Superior temporal gyrus (tissue), 1 donor: ENCODE measurements at regions not wholly inside any gene's neighbourhood (a gene's known extent, or its start where the extent isn't known, plus 50 kb on each side); places are given as distances from the start of the nearest gene placed in this dataset.

Experiments used
- DNase-seq: peaks from one replicate; pipeline ENCODE4 v3.0.0-alpha.2; 2016; ENCODE audit errors: extremely low spot score

DNA sequence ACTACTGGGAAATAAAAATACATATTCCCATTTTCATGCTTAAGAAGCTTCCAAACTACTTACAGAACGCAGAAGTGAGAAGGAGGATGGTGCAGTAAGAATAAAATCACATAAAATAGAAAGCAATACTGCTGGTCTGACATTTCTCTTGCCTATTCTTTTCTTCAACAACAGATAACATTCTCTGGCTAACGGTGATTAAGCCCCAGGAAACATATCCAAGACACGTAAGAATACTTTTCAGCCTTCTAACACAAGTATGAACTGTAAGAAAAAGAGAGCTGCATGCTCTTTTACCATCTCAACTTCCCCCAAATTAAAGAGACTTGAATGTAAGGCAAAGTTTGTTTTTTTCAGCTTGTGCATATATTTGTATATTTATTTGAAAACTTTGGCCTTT is 156.1 kb upstream of the TARS1 start:
- no peak for DNase-seq

DNA sequence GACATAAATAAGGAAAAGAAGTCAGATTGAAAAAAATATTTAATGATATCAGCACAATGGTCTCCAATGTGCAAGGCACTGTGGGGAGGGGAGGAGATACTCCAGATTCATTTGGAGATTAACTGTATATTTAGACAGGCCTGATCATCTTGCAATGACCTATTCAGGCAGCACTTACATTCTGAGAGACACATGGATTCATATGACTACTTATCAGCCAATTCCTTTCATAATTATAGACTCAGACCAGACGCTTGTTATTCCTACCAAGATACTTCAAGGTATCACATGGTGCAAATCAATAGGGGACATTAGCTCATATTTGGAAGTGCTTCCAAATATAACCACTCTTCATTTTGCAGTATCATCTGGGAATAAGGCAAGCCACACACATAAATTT is 153.5 kb upstream of the TARS1 start:
- DNase-seq, result no peak

DNA sequence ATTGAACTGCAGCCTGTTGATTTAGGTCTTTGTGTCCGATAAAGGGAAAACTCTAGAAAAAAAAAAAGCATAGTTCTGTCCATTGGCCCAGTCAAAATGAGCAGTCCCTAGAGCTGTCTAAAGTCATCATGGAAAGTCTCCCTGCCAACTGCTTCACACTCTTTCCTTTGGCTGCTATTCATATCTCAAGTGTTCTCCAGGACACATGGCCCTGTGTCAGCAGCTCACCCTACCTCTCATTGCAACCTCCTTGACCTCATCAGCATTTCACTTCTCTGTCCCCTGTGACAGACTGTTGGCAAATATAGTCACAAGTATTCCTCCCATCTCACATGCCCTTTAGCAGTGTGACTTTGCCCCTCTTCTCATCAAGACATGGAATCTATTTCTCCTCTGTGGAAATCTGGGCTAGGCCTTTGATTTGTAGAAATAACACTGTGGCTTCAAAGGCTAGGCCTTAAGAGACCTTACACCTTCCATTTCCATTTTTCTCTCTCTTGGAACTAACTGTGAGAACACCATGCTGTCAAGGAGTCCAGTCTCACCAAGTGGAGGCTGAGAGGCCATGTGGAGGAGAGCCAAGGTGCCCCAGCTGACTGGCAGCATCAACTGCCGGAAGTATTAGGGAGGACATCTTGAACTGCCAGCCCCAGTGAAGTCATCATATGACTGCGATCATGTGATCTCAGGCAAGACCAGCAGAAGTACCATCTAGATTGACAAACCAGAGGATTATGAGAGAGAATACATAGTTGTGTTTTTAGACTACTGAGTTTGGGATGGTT is 149.4 kb upstream of the TARS1 start:
- DNase-seq, result no peak

DNA sequence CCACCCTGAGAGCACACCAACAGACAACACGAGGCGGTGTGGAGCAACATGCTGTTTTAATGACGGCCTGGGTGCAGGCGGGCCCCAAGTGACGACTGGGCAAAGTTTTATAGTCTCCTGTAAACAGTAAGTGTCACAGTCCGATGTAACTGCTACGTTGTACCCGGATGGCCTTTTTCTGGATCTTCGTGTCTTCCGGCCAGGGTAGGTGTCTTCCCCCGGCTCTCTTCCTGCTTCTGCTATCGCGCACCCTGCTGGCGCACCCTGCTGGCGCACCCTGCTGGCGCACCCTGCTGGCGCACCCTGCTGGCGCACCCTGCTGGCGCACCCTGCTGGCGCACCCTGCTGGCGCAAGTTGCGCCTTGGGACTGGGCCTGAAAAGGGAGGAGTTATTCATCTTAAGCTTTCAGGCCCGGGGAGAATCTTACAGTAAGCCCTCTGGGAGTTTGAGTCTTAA is 143.0 kb upstream of the TARS1 start:
- no peak for DNase-seq

DNA sequence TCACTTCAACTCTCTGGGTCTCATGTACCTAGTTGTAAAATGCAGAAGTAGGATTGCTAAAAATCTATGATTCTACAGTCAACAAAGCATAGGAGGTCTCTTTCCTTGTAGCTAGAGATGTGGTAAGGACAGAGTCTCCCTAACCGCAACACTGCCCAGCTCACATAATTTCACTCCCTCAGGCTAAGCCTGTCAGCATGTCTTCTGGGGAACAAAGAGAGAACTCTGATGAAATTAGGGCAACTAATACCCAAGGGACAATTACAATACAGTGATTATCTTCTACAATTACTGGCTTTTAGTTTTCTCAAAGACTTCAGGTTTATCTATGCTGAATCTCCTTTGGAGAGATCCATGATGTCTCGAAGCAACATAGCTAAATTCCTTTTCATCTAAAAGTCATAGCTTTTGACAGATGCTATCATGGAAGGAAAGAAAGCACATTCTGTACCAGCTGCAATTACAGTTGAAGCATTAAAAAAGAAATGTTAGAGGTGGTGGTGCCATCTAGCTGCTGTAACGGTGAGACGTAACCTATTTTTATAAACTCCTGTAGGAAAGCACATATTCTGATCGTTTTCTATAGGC is 141.1 kb upstream of the TARS1 start:
- no peak for DNase-seq

DNA sequence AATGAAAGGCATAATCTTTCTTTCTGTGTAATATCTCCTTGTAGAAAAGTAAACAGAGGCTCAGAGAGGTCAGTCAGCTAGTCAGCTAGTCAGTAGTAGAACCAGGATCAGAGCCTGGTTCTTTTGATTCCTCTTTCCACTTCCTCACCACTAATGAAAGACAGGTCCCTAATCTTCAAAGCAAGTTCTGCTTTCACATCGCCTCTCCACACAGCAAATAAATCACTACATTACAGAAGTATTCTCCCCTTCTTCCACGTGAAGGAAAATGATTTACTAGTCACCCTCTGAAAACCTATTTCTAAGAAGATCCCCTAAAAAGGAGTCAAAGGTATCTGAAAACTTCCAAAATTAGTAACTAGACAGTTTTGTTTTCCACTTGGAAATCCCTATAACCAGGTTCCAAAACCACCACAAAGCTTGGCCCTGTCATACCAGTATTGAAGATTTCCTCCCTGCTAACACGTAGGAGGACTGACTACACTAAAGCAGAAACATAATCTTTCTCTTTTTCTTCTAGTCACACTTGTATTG is 140.5 kb upstream of the TARS1 start:
- DNase-seq, result peak; percentile 58

DNA sequence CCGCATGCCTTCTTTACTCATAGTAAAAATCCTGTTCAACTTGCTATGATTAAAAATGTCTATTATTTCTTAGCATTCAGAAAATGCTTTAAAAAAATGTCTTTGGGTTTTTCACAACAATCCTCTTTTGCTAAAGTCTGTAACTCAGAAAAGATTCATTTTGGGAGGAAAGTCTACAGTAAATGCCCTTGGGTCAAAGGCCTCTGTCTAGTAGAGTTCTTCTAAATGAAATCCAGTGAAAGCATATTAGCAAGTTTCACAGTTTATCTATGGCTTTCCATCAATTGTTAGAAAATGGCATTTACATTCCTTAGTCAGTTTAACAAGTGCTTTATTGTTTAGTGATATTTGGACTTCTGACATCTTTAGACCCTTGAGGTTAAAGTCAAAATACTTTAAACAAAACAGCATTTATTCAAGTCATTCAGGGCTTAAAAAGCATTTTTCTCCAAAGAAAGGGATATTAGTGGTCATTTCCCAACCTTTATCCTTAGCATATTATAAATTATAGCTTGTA is 137.1 kb upstream of the TARS1 start:
- DNase-seq, result no peak

DNA sequence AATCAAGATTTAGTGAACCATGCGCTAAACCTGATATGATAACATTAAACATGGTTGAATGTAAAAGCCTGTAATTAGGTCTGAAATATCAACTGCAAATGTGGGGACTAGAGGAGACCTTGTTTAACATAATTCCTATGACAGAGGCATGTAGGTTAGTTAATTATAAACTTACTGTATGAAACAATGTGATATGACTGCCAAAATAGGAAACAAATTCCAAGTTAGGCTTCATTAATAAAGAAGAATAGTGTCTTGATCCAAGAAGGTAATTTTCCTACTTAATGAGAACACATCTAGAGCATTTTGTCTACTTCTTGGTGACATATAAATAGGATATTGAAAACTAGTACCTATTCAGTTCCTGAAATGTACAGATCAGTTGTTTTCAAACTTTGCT is 136.2 kb upstream of the TARS1 start:
- DNase-seq, result no peak

DNA sequence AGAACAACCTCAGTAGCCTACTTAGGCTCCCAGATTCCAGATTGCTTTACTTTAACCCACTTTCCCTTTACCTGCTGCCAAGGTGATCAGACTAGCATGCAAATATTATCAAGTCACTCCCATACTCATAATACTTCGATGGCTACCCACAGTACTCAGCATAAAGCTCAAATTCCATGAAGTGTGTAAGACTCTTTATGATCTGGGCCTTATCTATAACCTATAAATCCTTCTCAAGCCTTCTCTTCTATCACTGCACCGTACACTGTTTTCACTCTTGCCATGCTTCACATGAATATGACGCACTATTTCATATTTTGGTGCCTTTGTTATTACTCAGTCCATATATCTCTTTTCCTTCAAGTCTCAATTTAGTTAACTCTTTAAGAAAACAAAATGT is 135.2 kb upstream of the TARS1 start:
- DNase-seq, result no peak

DNA sequence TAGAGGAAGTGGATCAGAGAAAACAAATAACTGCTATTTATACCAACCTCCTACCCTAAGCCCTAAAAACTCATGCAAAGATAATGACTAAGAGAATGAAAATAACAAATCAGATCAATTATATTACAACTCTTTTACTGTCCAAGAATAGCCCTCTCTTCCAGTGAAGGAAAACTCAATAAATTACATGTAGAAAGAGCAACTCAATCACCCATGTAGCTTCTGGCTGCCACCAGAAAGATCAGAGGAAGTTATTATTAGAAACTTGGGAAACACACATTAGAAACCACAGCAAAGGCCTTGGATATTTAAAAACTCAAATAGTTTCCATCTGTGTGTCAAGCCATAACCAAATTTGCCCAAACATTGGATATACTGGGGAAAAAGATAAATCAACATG is 134.0 kb upstream of the TARS1 start:
- DNase-seq, result no peak

DNA sequence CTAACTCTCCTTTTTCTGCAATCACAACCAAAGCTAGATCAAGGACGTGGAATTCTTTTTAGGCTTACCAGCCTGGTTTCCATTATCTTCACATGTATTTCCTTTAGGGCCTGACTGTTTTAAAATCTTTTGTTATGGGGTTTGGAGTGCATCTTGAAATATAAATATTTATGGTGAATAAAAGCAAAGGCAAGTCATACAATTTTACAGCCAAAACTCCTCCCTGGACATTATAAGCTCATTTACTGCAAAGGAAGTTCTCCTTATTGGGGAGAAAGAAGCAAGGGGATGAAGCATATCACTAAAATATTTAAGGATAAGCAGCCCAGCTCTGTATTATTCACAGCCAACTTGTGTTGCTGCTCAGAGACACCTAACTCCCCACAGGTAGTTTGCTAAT is 132.2 kb upstream of the TARS1 start:
- DNase-seq, result no peak

DNA sequence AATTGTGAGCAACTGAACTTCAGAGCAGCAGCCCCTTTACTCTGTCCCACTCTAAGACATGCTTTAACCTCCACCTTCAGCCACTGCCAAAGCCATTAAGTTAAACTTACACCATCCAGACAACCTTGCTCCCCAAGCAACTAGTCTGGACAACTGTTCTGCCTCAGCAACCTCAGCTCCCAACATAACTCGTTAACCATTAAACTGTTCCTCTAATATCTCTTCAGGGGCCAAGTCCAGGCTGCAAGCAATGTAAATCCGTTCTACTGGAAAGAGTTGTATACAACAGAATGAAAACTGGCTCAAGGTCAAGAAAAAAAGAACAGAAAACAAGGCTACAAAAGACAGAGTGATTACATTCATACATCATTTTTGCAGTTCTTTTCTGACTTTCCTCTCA is 131.7 kb upstream of the TARS1 start:
- no peak for DNase-seq

DNA sequence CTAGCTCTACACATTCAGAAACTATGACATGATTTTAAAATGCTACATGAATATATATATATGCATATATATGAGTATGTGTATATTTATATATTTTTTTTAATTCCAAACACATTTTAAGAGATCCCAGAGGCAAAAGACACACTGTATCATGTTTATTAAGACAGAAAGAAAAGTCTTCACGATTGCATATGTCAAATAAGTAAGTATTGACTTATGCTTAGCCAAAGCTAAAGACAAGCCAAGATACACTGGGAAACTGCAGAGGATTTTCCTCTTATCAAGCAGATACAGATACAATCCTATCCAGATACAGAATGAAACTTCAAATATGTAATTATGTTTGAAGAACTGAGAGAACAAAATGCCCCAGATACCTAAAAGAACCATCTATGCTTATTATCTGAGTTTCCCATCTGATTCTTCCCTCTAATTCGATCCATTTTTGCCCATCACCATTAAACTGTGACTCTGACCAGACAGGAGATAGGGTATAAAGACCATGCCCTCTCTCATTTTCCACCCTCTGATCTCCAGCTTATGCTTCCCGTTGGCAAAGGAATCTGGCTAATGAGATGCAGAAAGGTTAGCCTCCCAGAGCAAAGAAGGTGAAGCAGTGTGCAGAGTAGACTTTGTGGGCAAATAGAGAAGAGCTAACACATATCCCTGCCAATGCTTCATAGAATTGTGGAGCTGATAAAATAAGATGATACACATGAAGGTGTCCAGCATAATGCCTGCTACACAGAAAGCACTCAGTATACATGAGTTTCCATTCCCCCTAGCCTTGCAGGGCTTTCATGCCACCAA is 131.0 kb upstream of the TARS1 start:
- DNase-seq, result no peak

DNA sequence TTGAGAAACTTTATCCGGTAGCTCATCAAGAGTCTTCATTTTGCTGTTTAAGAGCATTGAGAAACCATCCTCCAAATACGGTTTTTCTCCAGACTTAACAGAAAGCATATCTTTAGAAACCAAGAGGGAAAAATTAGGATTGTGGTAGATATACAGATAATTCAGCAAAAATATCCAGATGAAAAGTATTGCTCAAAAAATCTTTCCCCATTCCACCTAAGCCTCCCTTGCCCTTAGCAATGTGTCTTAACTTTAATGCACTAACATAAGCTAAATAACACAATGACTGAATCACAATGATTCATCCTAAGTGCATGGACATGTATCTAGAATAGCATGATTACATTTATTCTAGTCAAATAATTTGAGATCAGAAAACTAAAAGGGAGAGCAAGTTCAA is 130.3 kb upstream of the TARS1 start:
- DNase-seq, result no peak

DNA sequence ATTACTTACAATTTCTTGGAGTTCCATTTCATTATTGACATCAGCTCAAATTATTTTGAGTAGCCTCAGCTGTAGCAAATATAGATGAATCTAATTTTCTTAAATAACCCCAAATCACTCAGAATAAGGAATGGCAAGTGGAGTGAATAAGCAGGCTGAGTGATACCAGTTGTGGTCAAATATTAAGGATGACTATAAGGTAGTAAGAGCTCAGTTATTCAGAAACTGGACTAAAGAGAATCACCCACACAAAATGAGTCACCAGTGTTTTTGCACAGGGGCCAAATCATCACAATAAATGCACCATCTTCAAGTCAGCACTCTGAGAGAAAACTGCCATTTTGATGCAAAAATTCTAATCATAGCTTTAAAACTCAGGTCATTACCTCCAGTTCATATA is 128.9 kb upstream of the TARS1 start:
- no peak for DNase-seq

DNA sequence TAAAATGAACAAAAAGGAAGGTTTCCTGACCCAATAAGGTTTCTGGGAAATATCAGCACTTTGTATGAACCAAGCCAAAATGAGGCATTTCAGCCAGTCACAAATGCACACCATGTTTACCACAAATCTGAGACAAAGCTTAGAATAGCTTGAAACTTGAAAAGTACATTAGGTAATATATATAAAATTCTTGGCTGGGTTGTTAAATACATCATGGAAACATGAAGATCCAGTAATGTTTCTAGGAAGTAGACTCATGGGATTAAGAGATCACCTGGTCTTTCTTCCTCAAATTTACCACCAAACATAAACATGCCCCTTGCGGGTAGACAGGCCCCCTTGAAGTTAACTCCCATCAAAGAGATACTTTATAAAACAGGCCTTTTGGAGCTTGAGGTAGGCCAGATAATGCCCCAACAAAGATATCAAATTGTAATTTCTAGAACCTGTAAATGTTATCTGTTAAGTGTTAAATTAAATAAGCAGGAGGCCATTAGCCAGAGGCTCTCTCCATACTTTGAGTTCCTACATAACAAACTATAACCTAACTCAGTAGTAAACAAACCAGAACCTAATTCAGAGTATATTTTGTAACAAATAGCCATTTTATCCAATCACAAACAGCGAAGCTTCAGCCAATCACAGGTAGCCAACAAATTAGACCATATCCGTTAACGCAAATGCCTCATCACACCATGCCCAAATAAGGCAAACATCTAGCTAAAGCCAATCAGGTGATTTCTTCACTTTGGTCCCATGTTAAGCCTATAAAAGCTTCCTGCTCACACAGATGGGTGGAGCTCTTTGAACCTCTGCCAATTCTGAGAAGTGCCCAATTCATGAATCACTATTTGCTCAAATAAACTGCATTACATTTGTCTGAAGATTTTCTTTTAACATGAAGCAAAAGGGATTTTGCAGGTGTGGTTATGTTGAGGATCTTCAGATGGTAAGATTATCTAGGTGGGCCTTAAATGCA is 127.9 kb upstream of the TARS1 start:
- no peak for DNase-seq

DNA sequence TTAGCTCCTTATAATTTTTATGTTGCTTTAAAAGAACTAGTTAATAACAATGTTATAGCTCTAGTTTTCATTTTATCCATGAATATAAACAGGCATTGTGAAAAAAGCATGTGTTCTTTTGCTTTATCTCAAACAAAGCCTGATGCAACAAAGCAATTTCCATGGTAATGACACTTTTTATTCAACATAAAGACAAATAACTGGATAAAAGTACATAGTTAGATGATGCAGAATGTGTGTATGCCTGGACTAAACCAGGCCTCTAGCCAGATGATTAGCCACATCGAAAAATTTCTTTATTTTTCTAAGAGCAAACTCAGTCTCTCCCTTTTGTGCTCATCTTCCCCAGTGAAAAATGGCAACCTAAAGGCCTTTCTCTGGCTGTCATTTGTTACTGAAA is 125.6 kb upstream of the TARS1 start:
- DNase-seq, result no peak

DNA sequence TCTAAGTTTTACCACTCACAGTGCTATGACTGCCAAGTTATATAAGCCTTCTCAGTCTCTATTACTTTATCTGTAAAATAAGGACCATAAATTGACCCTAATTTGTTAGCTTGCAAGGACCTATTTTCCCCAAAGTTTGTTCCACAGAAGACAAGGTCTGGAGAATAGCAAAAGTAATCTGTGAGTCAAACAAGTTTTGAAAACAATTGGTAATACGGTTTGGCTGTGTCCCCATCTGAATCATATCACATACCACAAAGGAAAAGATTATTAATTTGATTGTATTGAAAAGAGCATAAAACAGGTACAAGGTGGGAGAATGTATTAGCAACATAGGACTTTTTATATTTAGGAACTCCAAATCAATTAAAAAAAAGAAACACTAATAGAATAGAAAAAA is 124.0 kb upstream of the TARS1 start:
- DNase-seq, result no peak

DNA sequence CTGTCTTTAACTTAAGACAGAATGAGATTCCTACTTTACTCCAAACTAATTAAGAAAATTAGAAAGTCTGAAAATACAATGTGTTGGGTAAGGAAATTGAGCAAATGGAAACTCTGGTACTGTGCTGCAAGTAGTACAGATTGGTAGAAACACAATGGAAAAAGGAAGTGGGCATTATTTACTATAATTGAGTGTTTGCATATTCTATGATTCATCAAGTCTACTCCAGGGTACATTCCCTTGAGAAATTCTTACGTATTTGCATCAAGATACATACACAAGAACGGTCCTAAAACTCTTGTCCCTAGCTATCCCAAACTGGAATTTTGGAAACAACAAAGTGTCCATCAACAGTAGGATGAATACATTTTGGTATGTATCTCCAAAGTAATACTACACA is 123.5 kb upstream of the TARS1 start:
- no peak for DNase-seq

DNA sequence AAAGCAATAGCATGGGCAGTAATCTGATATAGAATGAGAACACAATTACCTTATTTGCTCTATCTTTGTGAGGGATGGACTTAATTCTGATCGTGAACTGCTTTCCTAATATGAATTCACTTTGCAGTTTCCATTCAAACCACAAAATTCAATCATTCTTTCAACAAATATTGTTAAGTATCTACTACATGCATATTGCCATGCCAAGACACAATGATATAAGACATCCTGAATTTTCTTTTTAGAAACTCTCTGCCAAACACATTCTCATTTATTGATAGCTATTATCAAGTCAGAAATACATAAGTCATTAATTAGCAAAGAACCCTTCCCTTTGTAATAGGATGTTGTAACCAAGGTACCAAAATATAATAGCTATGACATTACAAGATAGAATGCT is 121.6 kb upstream of the TARS1 start:
- DNase-seq, result no peak

DNA sequence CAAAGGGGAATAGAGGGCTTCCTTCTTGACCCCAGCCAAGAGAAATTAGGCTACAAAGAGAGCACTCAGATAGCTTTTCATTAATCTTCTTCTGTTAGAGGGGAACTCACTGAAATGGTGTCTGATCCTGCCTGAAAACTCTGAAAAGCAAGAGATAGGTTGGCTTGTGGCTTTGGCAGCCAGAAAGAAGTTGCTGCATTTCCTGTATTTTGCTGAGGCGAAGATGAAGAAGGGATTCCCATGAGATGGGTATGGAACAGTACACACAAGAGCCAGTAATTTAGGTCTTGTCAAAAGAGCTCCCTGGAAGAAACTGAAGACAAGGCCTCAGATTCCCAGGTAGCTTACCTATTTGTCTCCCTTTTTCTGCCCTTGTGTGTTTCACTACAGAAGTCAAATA is 120.9 kb upstream of the TARS1 start:
- DNase-seq, result no peak
